Smooth muscle cell (in vitro differentiated cells): ENCODE measurements at regions not wholly inside any gene's neighbourhood (a gene's known extent, or its start where the extent isn't known, plus 50 kb on each side); places are given as distances from the start of the nearest gene placed in this dataset.

Source experiments
- DNase-seq: peaks from one replicate; lab custom pipeline; 2025; ENCODE audit not compliant: unreplicated experiment; lab: John Stamatoyannopoulos, UW
- H2AFZ ChIP-seq: fragments of 200-600 bp; sonication (generic); 2 replicates; pipeline ENCODE4 v1.6.0; 2016; ENCODE audit warnings: antibody characterized with exemption, low read depth, mild to moderate bottlenecking
- H3F3A ChIP-seq: fragments of 200-600 bp; sonication (generic); 2 replicates; pipeline ENCODE4 v1.6.0; 2017; ENCODE audit warnings: antibody characterized with exemption, low read depth
- H3K27ac ChIP-seq: fragments of 200-600 bp; sonication (generic); 2 replicates; pipeline ENCODE4 v1.5.1; 2016; ENCODE audit warnings: low read depth, mild to moderate bottlenecking
- H3K27me3 ChIP-seq: fragments of 200-600 bp; sonication (generic); 2 replicates; pipeline ENCODE4 v1.6.1; 2016; ENCODE audit warnings: low read depth, mild to moderate bottlenecking
- H3K36me3 ChIP-seq: fragments of 200-600 bp; sonication (generic); 2 replicates; pipeline ENCODE4 v1.5.1; 2016; ENCODE audit warnings: low read depth
- H3K4me1 ChIP-seq: fragments of 200-600 bp; sonication (generic); 2 replicates; pipeline ENCODE4 v1.5.1; 2016; ENCODE audit warnings: low read depth
- H3K4me2 ChIP-seq: fragments of 200-600 bp; sonication (generic); 2 replicates; pipeline ENCODE4 v1.6.0; 2016; ENCODE audit warnings: mild to moderate bottlenecking
- H3K4me3 ChIP-seq: fragments of 200-600 bp; sonication (generic); 2 replicates; pipeline ENCODE4 v1.5.1; 2016; ENCODE audit warnings: mild to moderate bottlenecking
- H3K79me2 ChIP-seq: fragments of 200-600 bp; sonication (generic); 2 replicates; pipeline ENCODE4 v1.6.0; 2016; ENCODE audit warnings: low read depth, mild to moderate bottlenecking
- H3K9ac ChIP-seq: fragments of 200-600 bp; sonication (generic); 2 replicates; pipeline ENCODE4 v1.6.0; 2016; ENCODE audit warnings: low read depth
- H3K9me3 ChIP-seq: fragments of 200-600 bp; sonication (generic); replicated peaks from 2 replicates; pipeline ENCODE4 v1.5.1; 2016; ENCODE audit warnings: low read depth
- H4K20me1 ChIP-seq: fragments of 200-600 bp; sonication (generic); 2 replicates; pipeline ENCODE4 v1.6.0; 2016; ENCODE audit warnings: low read depth
- CTCF ChIP-seq: fragments of 200-600 bp; sonication (generic); IDR thresholded peaks from 2 replicates; pipeline ENCODE4 v1.5.1; 2017; ENCODE audit warnings: borderline replicate concordance, mild to moderate bottlenecking, antibody characterized with exemption; ENCODE audit not compliant: insufficient read depth, poor library complexity, severe bottlenecking
- WGBS: methylation state at CpG from one replicate; pipeline ENCODE4 v1.1.7; 2016; ENCODE audit warnings: low lambda C conversion rate; 5-methylcytosine and 5-hydroxymethylcytosine counted together

- no peak for TF ChIP-seq CTCF
- no peak overlapping the region for H3K9ac ChIP-seq
- no peak overlapping the region for H3K4me3 ChIP-seq
- DNase-seq, result no peak
- no peak overlapping the region for H3K27ac ChIP-seq
- no peaks in the 10 kb centered on the region for H3K79me2 ChIP-seq
- 94% methylated on average over 2 of the region's 2 CpGs for WGBS
- no peaks in the 10 kb centered on the region for H3K27me3 ChIP-seq
- H2AFZ ChIP-seq, result no peak overlapping the region
- no peak overlapping the region for H3K4me2 ChIP-seq
- no peaks in the 10 kb centered on the region for H4K20me1 ChIP-seq
- H3K36me3 ChIP-seq, result no peaks in the 10 kb centered on the region
- no peaks in the 10 kb centered on the region for H3F3A ChIP-seq
- H3K9me3 ChIP-seq, result no peaks in the 10 kb centered on the region
- no peaks in the 10 kb centered on the region for H3K4me1 ChIP-seq
Measured at GRCh38 chr20:21632735-21633053, 72.8 kb upstream of the PAX1 start.

GRCh38 chr20:21632031-21632734, 73.3 kb upstream of the PAX1 start:
- Histone ChIP-seq H3K79me2 (no peaks in the 10 kb centered on the region), H4K20me1 (no peaks in the 10 kb centered on the region), H3K27me3 (no peaks in the 10 kb centered on the region), H3F3A (no peaks in the 10 kb centered on the region), H3K4me3 (no peak overlapping the region), H3K27ac (no peak overlapping the region), H3K36me3 (no peaks in the 10 kb centered on the region), H3K9ac (no peak overlapping the region), H3K4me2 (no peak overlapping the region), H3K9me3 (no peaks in the 10 kb centered on the region), H3K4me1 (no peaks in the 10 kb centered on the region), H2AFZ (no peak overlapping the region)
- WGBS, result 81% methylated on average over 7 of the region's 7 CpGs
- no peak for TF ChIP-seq CTCF
- DNase-seq, result no peak

GRCh38 chr20:21628800-21629199, 76.7 kb upstream of the PAX1 start:
- Histone ChIP-seq H3K9ac (no peak overlapping the region), H3K4me2 (no peak overlapping the region), H3K27ac (no peak overlapping the region), H4K20me1 (no peaks in the 10 kb centered on the region), H3K79me2 (no peaks in the 10 kb centered on the region), H3K4me3 (no peak overlapping the region), H3K4me1 (no peaks in the 10 kb centered on the region), H3K36me3 (no peaks in the 10 kb centered on the region), H3F3A (no peaks in the 10 kb centered on the region), H3K9me3 (no peaks in the 10 kb centered on the region), H2AFZ (no peak overlapping the region), H3K27me3 (no peaks in the 10 kb centered on the region)
- WGBS, result 72% methylated on average over 4 of the region's 4 CpGs
- no peak for TF ChIP-seq CTCF
- DNase-seq, result no peak

GRCh38 chr20:21623781-21624094, 81.7 kb upstream of the PAX1 start:
- H3F3A ChIP-seq, result no peaks in the 10 kb centered on the region

More at GRCh38 chr20:21623781-21624094, 81.7 kb upstream of the PAX1 start:
- H2AFZ ChIP-seq, result no peak overlapping the region
- H3K4me1 ChIP-seq, result no peaks in the 10 kb centered on the region
- H3K4me2 ChIP-seq, result no peak overlapping the region
- no peak overlapping the region for H3K27ac ChIP-seq
- WGBS, result 95% methylated on average over 1 of the region's 1 CpG
- no peaks in the 10 kb centered on the region for H3K79me2 ChIP-seq
- TF ChIP-seq CTCF, result no peak
- no peak overlapping the region for H3K9ac ChIP-seq
- H3K9me3 ChIP-seq, result no peaks in the 10 kb centered on the region
- no peaks in the 10 kb centered on the region for H4K20me1 ChIP-seq
- no peak for DNase-seq
- no peaks in the 10 kb centered on the region for H3K27me3 ChIP-seq
- no peaks in the 10 kb centered on the region for H3K36me3 ChIP-seq
- no peak overlapping the region for H3K4me3 ChIP-seq
